ENCODE measurements at regions not wholly inside any gene's neighbourhood (a gene's known extent, or its start where the extent isn't known, plus 50 kb on each side); places are given as distances from the start of the nearest gene placed in this dataset.

DNA sequence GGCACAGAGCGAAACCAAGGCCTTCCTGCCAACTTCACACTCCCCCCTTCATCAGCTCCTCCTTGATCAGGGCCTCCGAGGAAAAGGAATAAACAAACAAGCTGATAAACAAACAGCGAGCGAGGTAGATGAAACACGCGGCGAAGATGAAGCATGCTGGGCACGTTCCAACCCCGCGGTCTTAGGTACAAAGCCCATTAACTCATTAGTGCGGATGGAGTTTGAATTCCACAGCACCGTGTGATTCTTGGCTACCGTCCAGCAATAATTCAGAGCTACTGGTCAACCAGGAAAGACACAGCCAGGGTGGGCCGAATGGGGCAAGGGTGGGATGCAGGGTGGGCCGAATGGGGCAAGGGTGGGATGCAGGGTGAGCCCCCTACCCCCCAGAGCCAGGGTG, 67.3 kb downstream of the RBFOX3 start (continued):
- TF ChIP-seq KLF16 (CRISPR knock-in tag; IDR thresholded peaks at IDR 0.05), result no peak
- TF ChIP-seq, protein P1, sequence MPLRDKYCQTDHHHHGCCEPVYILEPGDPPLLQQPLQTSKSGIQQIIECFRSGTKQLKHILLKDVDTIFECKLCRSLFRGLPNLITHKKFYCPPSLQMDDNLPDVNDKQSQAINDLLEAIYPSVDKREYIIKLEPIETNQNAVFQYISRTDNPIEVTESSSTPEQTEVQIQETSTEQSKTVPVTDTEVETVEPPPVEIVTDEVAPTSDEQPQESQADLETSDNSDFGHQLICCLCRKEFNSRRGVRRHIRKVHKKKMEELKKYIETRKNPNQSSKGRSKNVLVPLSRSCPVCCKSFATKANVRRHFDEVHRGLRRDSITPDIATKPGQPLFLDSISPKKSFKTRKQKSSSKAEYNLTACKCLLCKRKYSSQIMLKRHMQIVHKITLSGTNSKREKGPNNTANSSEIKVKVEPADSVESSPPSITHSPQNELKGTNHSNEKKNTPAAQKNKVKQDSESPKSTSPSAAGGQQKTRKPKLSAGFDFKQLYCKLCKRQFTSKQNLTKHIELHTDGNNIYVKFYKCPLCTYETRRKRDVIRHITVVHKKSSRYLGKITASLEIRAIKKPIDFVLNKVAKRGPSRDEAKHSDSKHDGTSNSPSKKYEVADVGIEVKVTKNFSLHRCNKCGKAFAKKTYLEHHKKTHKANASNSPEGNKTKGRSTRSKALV (CRISPR knock-in tag; IDR thresholded peaks at IDR 0.05), result no peak
- no peak for TF ChIP-seq KAT2B (IDR thresholded peaks at IDR 0.05; ENCODE audit: borderline replicate concordance, low read depth, low read length)
- TF ChIP-seq BRD4 (CRISPR knock-in tag; IDR thresholded peaks at IDR 0.05), result no peak
- TF ChIP-seq SP1 (IDR thresholded peaks at IDR 0.05), result no peak
- no peak for TF ChIP-seq SP1 (CRISPR knock-in tag; IDR thresholded peaks at IDR 0.05)

DNA sequence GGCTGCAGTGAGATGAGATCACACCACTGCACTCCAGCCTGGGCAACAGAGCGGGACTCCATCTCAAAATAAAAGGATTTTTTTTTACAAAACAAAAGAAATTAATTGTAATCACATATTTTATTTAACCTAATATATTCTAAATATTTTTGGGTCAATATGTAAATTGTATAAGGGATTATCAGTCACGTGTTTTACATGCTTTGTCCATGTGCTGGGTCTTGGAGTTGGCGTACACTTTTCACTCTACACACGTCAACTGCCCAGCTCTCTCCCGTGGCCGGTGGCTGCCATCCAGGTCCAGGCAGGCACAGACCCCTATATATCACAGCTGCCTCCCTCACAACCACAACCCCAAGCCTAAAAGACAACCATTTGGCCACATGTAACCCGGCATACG, 68.1 kb downstream of the RBFOX3 start:
- H4K20me1 ChIP-seq (ENCODE audit: insufficient read depth, low read length), result no peaks in the 10 kb centered on the region; the same call in 1 of the 2 replicates
- POLR2A ChIA-PET, result no interaction called here
- no peak overlapping the region for H3K4me3 ChIP-seq (replicated peaks in 1 of 3; ENCODE audit: insufficient read depth in 1 of 3, low read depth in 2 of 3, low read length in 3 of 3)
- peaks cover 35 to 91% of the 10 kb centered on the region in 2 experiments for H3K27me3 ChIP-seq (ENCODE audit: control insufficient read depth in 1 of 2, insufficient read depth in 2 of 2, low read length in 2 of 2)
- in situ Hi-C loops (cut with HindIII; ENCODE audit: extremely low pct_ligation_motif_present, low pct_unique_long_range_greater_than_20kb), result no loop called here
- ATAC-seq, result no peak
- DNase-seq (ENCODE audit: low spot score), result no peak
- H3K27ac ChIP-seq (ENCODE audit: extremely low read length, insufficient read depth, low read length), result no peak overlapping the region
- H2AFZ ChIP-seq (ENCODE audit: low read length), result no peak overlapping the region
- H3K4me1 ChIP-seq (ENCODE audit: insufficient read depth, low read length), result no peaks in the 10 kb centered on the region
- 40% methylated on average over 8 of the region's 8 CpGs for WGBS (ENCODE audit: low lambda C conversion rate)
- H3K79me2 ChIP-seq (ENCODE audit: insufficient read depth, low read length), result no peaks in the 10 kb centered on the region
- no peak for FAIRE-seq
- H3K36me3 ChIP-seq (replicated peaks in 1 of 2; ENCODE audit: control insufficient read depth in 1 of 2, insufficient read depth in 2 of 2, low read length in 2 of 2), result no peaks in the 10 kb centered on the region
- no TSS peak for BruUV-seq (replicated peaks)
- TF ChIP-seq, protein P2, sequence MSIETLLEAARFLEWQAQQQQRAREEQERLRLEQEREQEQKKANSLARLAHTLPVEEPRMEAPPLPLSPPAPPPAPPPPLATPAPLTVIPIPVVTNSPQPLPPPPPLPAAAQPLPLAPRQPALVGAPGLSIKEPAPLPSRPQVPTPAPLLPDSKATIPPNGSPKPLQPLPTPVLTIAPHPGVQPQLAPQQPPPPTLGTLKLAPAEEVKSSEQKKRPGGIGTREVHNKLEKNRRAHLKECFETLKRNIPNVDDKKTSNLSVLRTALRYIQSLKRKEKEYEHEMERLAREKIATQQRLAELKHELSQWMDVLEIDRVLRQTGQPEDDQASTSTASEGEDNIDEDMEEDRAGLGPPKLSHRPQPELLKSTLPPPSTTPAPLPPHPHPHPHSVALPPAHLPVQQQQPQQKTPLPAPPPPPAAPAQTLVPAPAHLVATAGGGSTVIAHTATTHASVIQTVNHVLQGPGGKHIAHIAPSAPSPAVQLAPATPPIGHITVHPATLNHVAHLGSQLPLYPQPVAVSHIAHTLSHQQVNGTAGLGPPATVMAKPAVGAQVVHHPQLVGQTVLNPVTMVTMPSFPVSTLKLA (IDR thresholded peaks at IDR 0.05), result peak; percentile 96
- no peak for TF ChIP-seq SP140L (CRISPR knock-in tag; IDR thresholded peaks at IDR 0.05; ENCODE audit: borderline replicate concordance)
- H3K9me3 ChIP-seq (ENCODE audit: low read length), result no peaks in the 10 kb centered on the region
- intact Hi-C loops (cut with micrococcal nuclease; ENCODE audit: unreplicated experiment), result no loop called here
- CTCF ChIA-PET (ENCODE audit: low intra/inter-chr PET ratio, low total read pairs), result no interaction called here
- H3K9ac ChIP-seq (ENCODE audit: insufficient read depth, low read depth, low read length), result no peak overlapping the region
- no peak overlapping the region for H3K4me2 ChIP-seq (ENCODE audit: low read depth, low read length)

All from HepG2 (cell line).